ENCODE measurements at regions not wholly inside any gene's neighbourhood (a gene's known extent, or its start where the extent isn't known, plus 50 kb on each side); places are given as distances from the start of the nearest gene placed in this dataset.
"Not testable (repeated sequence)": the region's sequence is repeated elsewhere in the genome, so short reads cannot be mapped to it uniquely, and the experiment has no call there.

DNA sequence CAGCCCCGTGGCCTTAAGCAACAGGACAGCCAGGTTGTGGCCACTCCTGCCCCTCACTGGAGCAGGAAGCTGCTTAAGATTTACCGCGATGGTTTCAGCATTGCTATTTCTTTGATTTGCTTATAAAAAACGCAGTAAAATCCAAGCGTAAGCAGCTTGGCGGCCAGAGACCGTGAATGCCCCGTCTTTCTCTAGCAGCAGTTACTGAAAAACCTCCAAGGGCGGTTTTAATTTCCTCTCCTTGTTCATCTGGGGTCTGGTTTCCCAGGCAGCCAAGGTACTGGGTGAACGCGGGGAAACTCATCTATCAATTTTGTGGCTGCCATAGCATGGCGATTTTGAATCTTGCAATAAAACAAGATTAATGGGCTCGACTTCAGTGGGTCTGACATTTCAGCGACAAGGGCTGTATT, 130.3 kb downstream of the MINAR1 start:
- no peak overlapping the region for H3K4me3 ChIP-seq
- H3K27me3 ChIP-seq = peaks cover 0 to 24% (median 11%) of the 10 kb centered on the region in 7 donors
- no peaks in the 10 kb centered on the region for H3K36me3 ChIP-seq
- intact Hi-C loops (cut with DNase I) = no loop called here
- H3K27ac ChIP-seq = no peak overlapping the region
- H3K4me1 ChIP-seq = no peaks in the 10 kb centered on the region
- DNase-seq (no peak), ATAC-seq (no peak)
- WGBS, 2 donors = 81 to 85% methylated on average over 14 of the region's 14 CpGs
- peaks cover 0 to 3% (median 0%) of the 10 kb centered on the region in 11 donors for H3K9me3 ChIP-seq
- TF ChIP-seq, protein P1, sequence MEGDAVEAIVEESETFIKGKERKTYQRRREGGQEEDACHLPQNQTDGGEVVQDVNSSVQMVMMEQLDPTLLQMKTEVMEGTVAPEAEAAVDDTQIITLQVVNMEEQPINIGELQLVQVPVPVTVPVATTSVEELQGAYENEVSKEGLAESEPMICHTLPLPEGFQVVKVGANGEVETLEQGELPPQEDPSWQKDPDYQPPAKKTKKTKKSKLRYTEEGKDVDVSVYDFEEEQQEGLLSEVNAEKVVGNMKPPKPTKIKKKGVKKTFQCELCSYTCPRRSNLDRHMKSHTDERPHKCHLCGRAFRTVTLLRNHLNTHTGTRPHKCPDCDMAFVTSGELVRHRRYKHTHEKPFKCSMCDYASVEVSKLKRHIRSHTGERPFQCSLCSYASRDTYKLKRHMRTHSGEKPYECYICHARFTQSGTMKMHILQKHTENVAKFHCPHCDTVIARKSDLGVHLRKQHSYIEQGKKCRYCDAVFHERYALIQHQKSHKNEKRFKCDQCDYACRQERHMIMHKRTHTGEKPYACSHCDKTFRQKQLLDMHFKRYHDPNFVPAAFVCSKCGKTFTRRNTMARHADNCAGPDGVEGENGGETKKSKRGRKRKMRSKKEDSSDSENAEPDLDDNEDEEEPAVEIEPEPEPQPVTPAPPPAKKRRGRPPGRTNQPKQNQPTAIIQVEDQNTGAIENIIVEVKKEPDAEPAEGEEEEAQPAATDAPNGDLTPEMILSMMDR (IDR thresholded peaks at IDR 0.05) = no peak

DNA sequence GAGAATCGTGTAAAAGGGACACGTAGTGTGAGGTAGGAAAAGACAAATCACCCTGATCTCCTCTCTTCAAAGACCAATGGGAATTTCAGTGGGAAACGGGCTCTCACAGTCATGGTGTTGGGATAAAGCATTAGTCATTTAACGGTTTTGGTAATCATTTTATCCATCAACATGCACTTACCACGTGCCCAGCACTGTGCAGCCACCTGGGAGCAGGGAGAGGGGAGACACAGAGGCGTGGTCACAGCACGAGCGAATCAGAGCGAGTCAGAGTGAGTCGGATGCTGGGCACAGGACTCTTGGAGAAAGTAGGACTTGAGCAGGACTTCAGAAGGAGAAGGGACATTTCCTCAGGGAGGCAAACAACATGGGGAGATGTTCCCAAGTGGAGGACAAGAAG, 130.8 kb downstream of the MINAR1 start:
- no peak for DNase-seq
- H3K36me3 ChIP-seq = no peaks in the 10 kb centered on the region
- no peak overlapping the region for H3K27ac ChIP-seq
- no peak overlapping the region for H3K4me3 ChIP-seq
- WGBS, 2 donors = 79 to 81% methylated on average over 10 of the region's 10 CpGs
- H3K9me3 ChIP-seq = peaks cover 0 to 8% (median 3%) of the 10 kb centered on the region in 11 donors
- TF ChIP-seq, protein P1 (IDR thresholded peaks at IDR 0.05) = no peak
- intact Hi-C loops (cut with DNase I) = no loop called here
- no peaks in the 10 kb centered on the region for H3K4me1 ChIP-seq
- peaks cover 0 to 24% (median 11%) of the 10 kb centered on the region in 7 donors for H3K27me3 ChIP-seq
- no peak for ATAC-seq

DNA sequence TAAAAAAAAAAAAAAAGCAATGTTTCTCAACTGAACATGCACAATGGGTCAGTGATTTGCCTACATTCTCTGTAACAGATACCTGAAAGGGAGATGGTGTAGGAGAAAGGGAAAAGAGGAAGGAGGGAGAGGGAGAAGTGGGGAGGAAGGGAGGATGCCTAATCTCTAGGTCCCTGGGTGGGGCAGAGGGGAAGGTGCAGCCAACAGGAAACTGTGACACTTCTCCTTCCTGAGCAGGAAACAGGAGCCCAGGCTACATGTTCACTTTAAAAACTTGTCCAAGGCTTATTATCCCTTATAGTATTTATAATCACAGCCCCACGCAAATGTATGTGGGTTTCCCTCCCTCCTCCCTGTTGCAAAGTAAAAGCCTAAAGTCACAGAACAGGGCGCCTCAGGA, 137.9 kb downstream of the MINAR1 start:
- no peaks in the 10 kb centered on the region for H3K4me1 ChIP-seq
- intact Hi-C loops (cut with DNase I) = no loop called here
- WGBS, 2 donors = 39 to 45% methylated on average over 2 of the region's 2 CpGs
- DNase-seq = no peak
- no peak for ATAC-seq
- H3K27me3 ChIP-seq = peaks cover 0 to 12% (median 0%) of the 10 kb centered on the region in 7 donors
- H3K9me3 ChIP-seq = peaks cover 0 to 17% (median 10%) of the 10 kb centered on the region in 11 donors
- H3K36me3 ChIP-seq = no peaks in the 10 kb centered on the region
- TF ChIP-seq, protein P1 (IDR thresholded peaks at IDR 0.05) = no peak
- no peak overlapping the region for H3K4me3 ChIP-seq
- no peak overlapping the region for H3K27ac ChIP-seq

DNA sequence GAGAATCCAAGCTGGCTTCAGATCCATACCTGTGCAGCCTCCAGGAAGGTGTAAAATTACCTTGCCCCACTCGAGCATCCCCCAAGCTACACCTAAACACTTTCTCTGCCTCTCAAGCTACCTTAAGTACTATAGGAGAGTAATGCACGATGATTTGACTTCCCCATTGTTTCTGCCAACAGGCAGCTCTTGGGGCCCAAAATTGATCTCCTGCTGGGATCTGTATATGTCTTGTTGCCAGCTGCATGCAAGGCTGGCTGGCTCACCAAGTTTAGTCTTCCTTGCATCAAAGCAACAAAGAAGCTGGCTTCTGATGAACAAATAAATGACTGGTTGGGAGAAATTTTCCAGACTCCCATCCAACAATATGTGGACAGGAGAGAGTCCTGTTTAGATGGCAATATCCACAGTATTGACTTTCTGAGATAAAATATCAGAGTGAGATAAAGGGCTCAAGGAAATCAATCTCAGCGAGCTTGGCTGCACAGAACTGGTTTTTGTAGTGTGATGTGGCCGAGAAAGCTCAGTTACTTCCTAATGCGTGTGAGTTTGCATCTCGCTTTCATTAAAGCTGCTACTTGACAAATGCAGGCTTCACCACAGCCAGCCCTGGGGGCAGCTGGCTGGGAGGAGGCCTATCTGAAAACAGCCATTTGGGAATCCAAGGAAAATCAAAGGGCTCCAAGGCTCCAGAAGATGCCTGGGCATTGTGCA, 140.7 kb downstream of the MINAR1 start:
- H3K27ac ChIP-seq = no peak overlapping the region
- 66 to 70% methylated on average over 6 of the region's 6 CpGs for WGBS, 2 donors
- H3K27me3 ChIP-seq = peaks cover 0 to 12% (median 0%) of the 10 kb centered on the region in 7 donors
- no peak overlapping the region for H3K4me3 ChIP-seq
- ATAC-seq (no peak), DNase-seq (no peak)
- peaks cover 0 to 10% (median 6%) of the 10 kb centered on the region in 11 donors for H3K9me3 ChIP-seq
- no peaks in the 10 kb centered on the region for H3K36me3 ChIP-seq
- no peaks in the 10 kb centered on the region for H3K4me1 ChIP-seq
- TF ChIP-seq, protein P1 (IDR thresholded peaks at IDR 0.05) = no peak
- intact Hi-C loops (cut with DNase I) = no loop called here

DNA sequence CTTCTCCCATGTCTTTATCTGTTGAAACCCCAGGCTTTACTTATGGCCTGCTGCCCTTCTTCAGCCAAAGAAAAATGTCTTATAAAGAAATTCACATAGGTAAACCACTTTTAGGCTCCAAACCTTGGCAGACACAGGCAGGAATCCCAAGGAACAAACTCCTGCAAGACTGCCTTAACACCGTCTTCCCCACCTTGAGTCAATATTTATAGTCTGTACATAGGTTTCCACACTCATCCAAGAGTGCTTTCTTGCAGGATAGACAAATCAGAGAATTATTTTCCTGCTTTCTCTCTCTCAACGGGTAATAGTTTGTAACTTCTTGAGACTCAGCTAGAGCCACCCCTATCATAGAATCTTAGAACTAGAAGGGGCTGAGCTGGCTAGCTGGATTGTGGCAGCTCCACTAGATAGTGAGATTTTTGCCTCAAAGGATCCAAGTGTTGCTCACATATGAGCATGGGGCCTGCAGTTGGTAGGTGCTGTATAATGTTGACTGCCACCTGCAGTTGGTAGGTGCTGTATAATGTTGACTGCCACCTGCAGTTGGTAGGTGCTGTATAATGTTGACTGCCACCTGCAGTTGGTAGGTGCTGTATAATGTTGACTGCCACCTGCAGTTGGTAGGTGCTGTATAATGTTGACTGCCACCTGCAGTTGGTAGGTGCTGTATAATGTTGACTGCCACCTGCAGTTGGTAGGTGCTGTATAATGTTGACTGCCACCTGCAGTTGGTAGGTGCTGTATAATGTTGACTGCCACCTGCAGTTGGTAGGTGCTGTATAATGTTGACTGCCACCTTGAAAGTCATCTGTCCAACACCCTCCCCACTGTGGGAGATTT, 142.5 kb downstream of the MINAR1 start:
- H3K4me1 ChIP-seq; DNase-seq; H3K36me3 ChIP-seq; intact Hi-C loops (cut with DNase I); H3K27ac ChIP-seq; H3K4me3 ChIP-seq; ATAC-seq; H3K9me3 ChIP-seq: not testable (repeated sequence)
- H3K27me3 ChIP-seq = peaks cover 0 to 12% (median 0%) of the 10 kb centered on the region in 7 donors
- WGBS, 2 donors = 76 to 90% methylated on average over 2 of the region's 2 CpGs
